GM12878 (cell line): ENCODE measurements at regions not wholly inside any gene's neighbourhood (a gene's known extent, or its start where the extent isn't known, plus 50 kb on each side); places are given as distances from the start of the nearest gene placed in this dataset.

Experiments
- CHD1 ChIP-seq: IDR thresholded peaks from 2 replicates; pipeline ENCODE4 v1.6.1; 2012; ENCODE audit warnings: low read depth, low read length, improper control_type of control experiment
- POLR2A ChIP-seq: IDR thresholded peaks from 2 replicates; pipeline ENCODE4 v1.6.1; 2011; ENCODE audit warnings: low read depth, mild to moderate bottlenecking, low read length
- RCOR1 ChIP-seq: conservative IDR thresholded peaks from 2 replicates; pipeline ENCODE4 v1.6.1; 2012; ENCODE audit warnings: low read depth, low read length, improper control_type of control experiment
- SMC3 ChIP-seq: IDR thresholded peaks from 2 replicates; pipeline ENCODE4 v1.6.1; 2011; ENCODE audit warnings: low read length, improper control_type of control experiment, borderline replicate concordance
- TF ChIP-seq, protein P1 (sequence below), 3 experiments: IDR thresholded peaks in 2 of 3; conservative IDR thresholded peaks in 1 of 3; 2 replicates each; pipeline ENCODE4 v1.5.1; 2011; ENCODE audit warnings: low read depth in 3 of 3, low read length in 3 of 3, mild to moderate bottlenecking in 3 of 3, control low read depth in 2 of 3, moderate library complexity in 2 of 3, inconsistent platforms in 1 of 3, mixed read lengths in 1 of 3; ENCODE audit not compliant: control insufficient read depth in 2 of 3, insufficient read depth in 1 of 3; ENCODE audit errors: extremely low read depth in 1 of 3

DNA sequence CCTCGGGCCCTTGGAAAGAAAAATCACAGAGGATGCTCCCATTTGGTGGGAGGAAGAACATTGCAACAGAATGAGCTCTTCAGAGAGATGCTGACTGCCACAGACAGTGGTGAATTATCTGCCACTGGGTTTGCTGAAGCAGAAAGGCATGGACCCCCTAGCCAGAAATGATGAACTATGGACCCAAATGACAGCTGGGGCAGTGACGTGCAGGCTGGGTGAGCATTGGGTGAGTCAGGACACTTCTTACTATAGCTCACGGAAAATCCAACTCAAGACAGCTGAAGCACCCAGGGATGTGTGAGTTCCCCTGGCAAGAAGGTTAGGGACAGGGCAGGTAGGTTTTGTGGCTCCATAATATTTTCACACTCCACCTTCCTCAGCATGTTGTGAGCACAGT lies 993.2 kb downstream of the BCL11B start:
- no peak for TF ChIP-seq CHD1
- TF ChIP-seq RCOR1 = no peak
- TF ChIP-seq SMC3 = no peak
- no peak for TF ChIP-seq POLR2A
- TF ChIP-seq, protein P1, sequence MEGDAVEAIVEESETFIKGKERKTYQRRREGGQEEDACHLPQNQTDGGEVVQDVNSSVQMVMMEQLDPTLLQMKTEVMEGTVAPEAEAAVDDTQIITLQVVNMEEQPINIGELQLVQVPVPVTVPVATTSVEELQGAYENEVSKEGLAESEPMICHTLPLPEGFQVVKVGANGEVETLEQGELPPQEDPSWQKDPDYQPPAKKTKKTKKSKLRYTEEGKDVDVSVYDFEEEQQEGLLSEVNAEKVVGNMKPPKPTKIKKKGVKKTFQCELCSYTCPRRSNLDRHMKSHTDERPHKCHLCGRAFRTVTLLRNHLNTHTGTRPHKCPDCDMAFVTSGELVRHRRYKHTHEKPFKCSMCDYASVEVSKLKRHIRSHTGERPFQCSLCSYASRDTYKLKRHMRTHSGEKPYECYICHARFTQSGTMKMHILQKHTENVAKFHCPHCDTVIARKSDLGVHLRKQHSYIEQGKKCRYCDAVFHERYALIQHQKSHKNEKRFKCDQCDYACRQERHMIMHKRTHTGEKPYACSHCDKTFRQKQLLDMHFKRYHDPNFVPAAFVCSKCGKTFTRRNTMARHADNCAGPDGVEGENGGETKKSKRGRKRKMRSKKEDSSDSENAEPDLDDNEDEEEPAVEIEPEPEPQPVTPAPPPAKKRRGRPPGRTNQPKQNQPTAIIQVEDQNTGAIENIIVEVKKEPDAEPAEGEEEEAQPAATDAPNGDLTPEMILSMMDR (IDR thresholded peaks at IDR 0.05 in 2 of 3, conservative IDR thresholded peaks at IDR 0.05 in 1 of 3; ENCODE audit: control insufficient read depth in 2 of 3, extremely low read depth in 1 of 3, insufficient read depth in 1 of 3, low read depth in 3 of 3, low read length in 3 of 3) = no peak
